SK-N-MC (cell line): ENCODE measurements at regions not wholly inside any gene's neighbourhood (a gene's known extent, or its start where the extent isn't known, plus 50 kb on each side); places are given as distances from the start of the nearest gene placed in this dataset.

Experiments
- DNase-seq: peaks from one replicate; pipeline ENCODE4 v3.0.0-alpha.2; 2011; ENCODE audit warnings: low read depth, low spot score
- H3K27ac ChIP-seq: fragments of 200-600 bp; sonication (generic); 2 replicates; pipeline ENCODE4 v1.5.1; 2016; ENCODE audit warnings: mixed run types
- H3K36me3 ChIP-seq: fragments of 200-600 bp; sonication (generic); 2 replicates; pipeline ENCODE4 v1.6.1; 2017; ENCODE audit warnings: antibody characterized with exemption, low read length, mixed read lengths; ENCODE audit not compliant: insufficient read depth
- H3K4me3 ChIP-seq: fragments of 200-600 bp; sonication (generic); 2 replicates; pipeline ENCODE4 v1.5.1; 2016
- H3K9ac ChIP-seq: fragments of 200-600 bp; sonication (generic); 2 replicates; pipeline ENCODE4 v1.8.0; 2017; ENCODE audit warnings: mixed run types, mixed read lengths; ENCODE audit not compliant: insufficient read length
- H3K9me3 ChIP-seq: fragments of 200-600 bp; sonication (generic); 2 replicates; pipeline ENCODE4 v1.6.1; 2017; ENCODE audit warnings: low read depth, mild to moderate bottlenecking, antibody characterized with exemption, low read length, moderate library complexity, mixed read lengths
- EZH2 ChIP-seq: fragments of 200-600 bp; sonication (generic); IDR thresholded peaks from one replicate; pipeline ENCODE4 v1.6.1; 2017; ENCODE audit warnings: antibody characterized with exemption
- FOXP2 ChIP-seq: optimal IDR thresholded peaks from 2 replicates; pipeline ENCODE3; 2011; ENCODE audit warnings: mild to moderate bottlenecking, moderate library complexity; ENCODE audit not compliant: insufficient read depth; ENCODE audit errors: extremely low read length, control extremely low read depth
- POLR2AphosphoS5 ChIP-seq: IDR thresholded peaks from 2 replicates; pipeline ENCODE4 v1.6.1; 2012; ENCODE audit warnings: mild to moderate bottlenecking, low read depth, low read length, borderline replicate concordance

- H3K27ac ChIP-seq: no peak overlapping the region
- H3K9me3 ChIP-seq: no peaks in the 10 kb centered on the region
- H3K36me3 ChIP-seq: no peaks in the 10 kb centered on the region
- no peak for DNase-seq
- no peak overlapping the region for H3K4me3 ChIP-seq
- TF ChIP-seq EZH2: no peak
- TF ChIP-seq POLR2AphosphoS5: no peak
- TF ChIP-seq FOXP2: no peak
- no peak overlapping the region for H3K9ac ChIP-seq
Measured at GRCh38 chr10:4334871-4335270, 491.1 kb upstream of the AKR1E2 start.

DNA sequence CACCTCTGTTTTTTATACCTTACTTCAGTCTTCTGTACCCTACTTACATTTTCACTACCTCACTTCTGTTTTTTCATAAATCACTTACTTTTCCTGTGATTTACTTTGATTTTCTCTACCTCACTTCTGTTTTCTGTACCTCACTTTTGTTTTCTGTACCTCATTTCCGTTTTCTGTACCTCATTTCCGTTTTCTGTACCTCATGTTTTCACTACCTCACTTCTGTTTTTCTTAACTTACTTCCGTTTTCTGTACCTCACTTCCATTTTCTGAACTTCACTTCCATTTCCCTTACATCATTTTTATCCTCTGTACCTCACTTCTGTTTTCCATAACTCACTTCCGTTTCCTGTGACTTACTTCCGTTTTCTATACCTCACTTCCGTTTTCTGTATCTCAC, 492.0 kb upstream of the AKR1E2 start:
- no peaks in the 10 kb centered on the region for H3K36me3 ChIP-seq
- TF ChIP-seq POLR2AphosphoS5: no peak
- TF ChIP-seq EZH2: no peak
- TF ChIP-seq FOXP2: no peak
- no peak for DNase-seq
- H3K27ac ChIP-seq: no peak overlapping the region
- no peak overlapping the region for H3K9ac ChIP-seq
- H3K4me3 ChIP-seq: no peak overlapping the region
- no peaks in the 10 kb centered on the region for H3K9me3 ChIP-seq

GRCh38 chr10:4333459-4333894, 492.5 kb upstream of the AKR1E2 start:
- TF ChIP-seq FOXP2 (no peak), POLR2AphosphoS5 (no peak), EZH2 (no peak)
- Histone ChIP-seq H3K36me3 (no peaks in the 10 kb centered on the region), H3K9ac (no peak overlapping the region), H3K4me3 (no peak overlapping the region), H3K9me3 (no peaks in the 10 kb centered on the region), H3K27ac (no peak overlapping the region)
- no peak for DNase-seq

DNA sequence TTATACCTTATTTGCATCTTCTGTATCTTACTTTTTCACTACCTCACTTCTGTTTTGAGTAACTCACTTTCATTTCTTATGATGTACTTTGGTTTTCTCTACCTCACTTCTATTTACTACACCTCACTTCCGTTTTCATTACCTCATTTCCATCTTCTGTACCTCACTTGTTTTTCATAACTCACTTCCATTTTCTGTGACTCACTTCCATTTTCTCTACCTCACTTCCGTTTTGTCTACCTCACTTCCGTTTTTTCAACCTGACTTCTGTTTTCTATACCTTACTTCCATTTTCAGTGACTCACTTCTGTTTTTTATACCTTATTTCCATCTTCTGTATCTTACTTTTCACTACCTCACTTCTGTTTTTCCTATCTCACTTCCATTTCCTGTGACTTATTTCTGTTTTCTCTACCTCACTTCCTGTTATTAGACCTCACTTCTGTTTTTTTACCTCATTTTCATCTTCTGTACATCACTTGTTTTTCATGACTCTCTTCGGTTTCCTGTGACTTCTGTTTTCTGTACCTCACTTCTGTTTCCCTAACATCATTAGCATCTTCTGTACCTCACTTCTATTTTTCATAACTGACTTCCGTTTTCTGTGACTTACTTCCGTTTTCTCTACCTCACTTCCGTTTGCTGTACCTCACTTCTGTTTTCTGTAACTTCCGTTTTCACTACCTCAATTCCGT, 493.1 kb upstream of the AKR1E2 start:
- H3K36me3 ChIP-seq: no peaks in the 10 kb centered on the region
- H3K27ac ChIP-seq: no peak overlapping the region
- DNase-seq: no peak
- no peak overlapping the region for H3K4me3 ChIP-seq
- no peak overlapping the region for H3K9ac ChIP-seq
- TF ChIP-seq FOXP2 (no peak), POLR2AphosphoS5 (no peak), EZH2 (no peak)
- H3K9me3 ChIP-seq: no peaks in the 10 kb centered on the region

DNA sequence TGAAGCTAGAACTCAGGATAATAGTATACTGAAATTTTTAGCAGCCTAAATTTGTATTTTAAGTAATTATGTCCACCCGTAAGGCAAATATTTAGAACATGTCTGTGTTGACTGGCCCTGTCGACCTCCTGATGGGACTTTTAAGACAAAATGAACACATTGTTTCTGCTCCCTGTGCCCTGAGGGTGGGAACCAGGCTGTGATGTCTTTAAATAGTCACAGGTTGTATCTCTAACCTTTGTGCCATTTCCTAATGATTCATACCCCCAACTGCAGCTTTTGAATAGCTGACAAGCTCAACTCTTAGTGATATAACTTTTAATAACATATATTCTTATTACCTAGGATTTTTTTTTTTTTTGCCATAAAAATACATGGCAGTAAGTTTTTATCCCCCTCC, 494.9 kb upstream of the AKR1E2 start:
- Histone ChIP-seq H3K9ac (no peak overlapping the region), H3K36me3 (no peaks in the 10 kb centered on the region), H3K4me3 (no peak overlapping the region), H3K9me3 (no peaks in the 10 kb centered on the region), H3K27ac (no peak overlapping the region)
- no peak for DNase-seq
- TF ChIP-seq FOXP2 (no peak), EZH2 (no peak), POLR2AphosphoS5 (no peak)

DNA sequence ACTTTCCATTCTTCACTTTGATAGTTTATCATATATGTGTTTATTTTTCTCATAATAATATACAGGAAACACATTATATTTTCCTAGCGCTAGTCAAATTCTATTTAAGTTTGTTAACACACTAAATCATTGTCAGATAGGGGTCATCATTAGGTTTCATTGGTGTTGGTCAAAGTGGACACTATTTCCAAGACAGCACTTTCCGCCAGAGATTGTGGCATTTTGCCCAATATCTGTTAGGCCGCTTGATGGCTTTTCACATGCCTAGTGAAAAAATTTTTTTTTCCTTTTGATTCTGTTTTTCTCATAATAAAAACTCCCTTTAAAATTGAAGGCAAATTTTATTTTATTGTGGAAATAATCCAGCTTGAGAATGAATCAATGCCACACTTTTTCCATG, 495.4 kb upstream of the AKR1E2 start:
- no peak overlapping the region for H3K4me3 ChIP-seq
- TF ChIP-seq POLR2AphosphoS5 (no peak), EZH2 (no peak), FOXP2 (no peak)
- H3K36me3 ChIP-seq: no peaks in the 10 kb centered on the region
- no peaks in the 10 kb centered on the region for H3K9me3 ChIP-seq
- H3K9ac ChIP-seq: no peak overlapping the region
- no peak overlapping the region for H3K27ac ChIP-seq
- DNase-seq: no peak

GRCh38 chr10:4329225-4329624, 496.8 kb upstream of the AKR1E2 start:
- Histone ChIP-seq H3K36me3 (no peaks in the 10 kb centered on the region), H3K4me3 (no peak overlapping the region), H3K27ac (no peak overlapping the region), H3K9me3 (no peaks in the 10 kb centered on the region), H3K9ac (no peak overlapping the region)
- no peak for DNase-seq
- no peak for TF ChIP-seq FOXP2
- no peak for TF ChIP-seq EZH2
- TF ChIP-seq POLR2AphosphoS5: no peak

DNA sequence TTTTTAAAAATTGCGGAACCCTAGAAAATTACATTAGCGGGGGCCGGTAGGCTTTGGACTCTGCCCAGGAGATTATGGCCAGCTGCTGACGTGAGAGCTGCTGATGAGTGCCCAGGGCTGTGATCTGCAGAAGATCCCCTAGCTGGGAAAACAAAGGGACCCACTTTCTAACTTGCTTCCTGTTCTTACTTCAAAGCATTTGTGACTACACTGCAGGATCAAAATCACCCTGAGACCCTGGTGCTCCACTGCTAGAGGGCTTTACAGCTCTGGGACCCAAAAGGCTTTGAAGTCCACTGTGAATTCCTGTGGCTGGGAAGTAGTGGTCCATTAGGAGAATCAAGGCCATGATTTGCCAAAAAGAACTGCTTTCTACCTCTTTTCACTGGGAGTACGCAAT, 499.4 kb upstream of the AKR1E2 start:
- Histone ChIP-seq H3K4me3 (no peak overlapping the region), H3K9ac (no peak overlapping the region), H3K9me3 (no peaks in the 10 kb centered on the region), H3K36me3 (no peaks in the 10 kb centered on the region), H3K27ac (no peak overlapping the region)
- no peak for DNase-seq
- no peak for TF ChIP-seq FOXP2
- no peak for TF ChIP-seq POLR2AphosphoS5
- TF ChIP-seq EZH2: no peak

DNA sequence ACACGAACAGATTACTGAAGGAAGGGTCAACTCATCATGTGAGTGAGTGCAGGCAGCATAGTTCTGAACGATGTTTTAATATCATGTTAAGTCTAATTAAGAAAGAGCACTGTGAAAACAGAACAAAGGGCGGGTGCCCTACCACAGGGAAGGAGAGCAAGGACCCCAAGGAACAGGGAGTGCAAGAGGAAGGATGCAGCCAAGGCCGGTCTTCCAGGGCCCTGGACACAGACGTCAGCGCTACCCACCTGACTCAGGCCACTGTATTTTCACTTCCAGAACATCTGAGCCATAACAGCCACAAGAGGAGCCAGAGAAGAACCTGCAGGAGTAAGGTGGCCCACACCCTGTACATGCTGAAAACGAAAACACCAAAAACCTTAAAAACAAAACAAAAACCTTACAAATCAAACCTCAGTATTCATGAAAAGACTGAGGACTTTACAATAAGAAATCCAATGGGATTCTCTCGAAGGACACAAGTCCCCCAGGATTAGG, 506.1 kb upstream of the AKR1E2 start:
- no peak overlapping the region for H3K4me3 ChIP-seq
- H3K27ac ChIP-seq: no peak overlapping the region
- H3K36me3 ChIP-seq: no peaks in the 10 kb centered on the region
- no peak overlapping the region for H3K9ac ChIP-seq
- TF ChIP-seq POLR2AphosphoS5 (no peak), EZH2 (no peak), FOXP2 (no peak)
- no peak for DNase-seq
- H3K9me3 ChIP-seq: no peaks in the 10 kb centered on the region
